LNCaP clone FGC (cell line): ENCODE measurements at regions not wholly inside any gene's neighbourhood (a gene's known extent, or its start where the extent isn't known, plus 50 kb on each side); places are given as distances from the start of the nearest gene placed in this dataset.

Source experiments
- DNase-seq: peaks from one replicate; pipeline ENCODE4 v3.0.0-alpha.2; 2011; ENCODE audit warnings: low read depth
- H3K4me3 ChIP-seq: 2 replicates; pipeline ENCODE4 v1.5.1; 2011; ENCODE audit warnings: mild to moderate bottlenecking, low read depth, low read length, control low read depth
- TF ChIP-seq, protein P1 (sequence below): IDR thresholded peaks from 2 replicates; pipeline ENCODE4 v1.5.1; 2012; ENCODE audit warnings: mild to moderate bottlenecking; ENCODE audit not compliant: control insufficient read depth, insufficient read depth; ENCODE audit errors: extremely low read depth

DNA sequence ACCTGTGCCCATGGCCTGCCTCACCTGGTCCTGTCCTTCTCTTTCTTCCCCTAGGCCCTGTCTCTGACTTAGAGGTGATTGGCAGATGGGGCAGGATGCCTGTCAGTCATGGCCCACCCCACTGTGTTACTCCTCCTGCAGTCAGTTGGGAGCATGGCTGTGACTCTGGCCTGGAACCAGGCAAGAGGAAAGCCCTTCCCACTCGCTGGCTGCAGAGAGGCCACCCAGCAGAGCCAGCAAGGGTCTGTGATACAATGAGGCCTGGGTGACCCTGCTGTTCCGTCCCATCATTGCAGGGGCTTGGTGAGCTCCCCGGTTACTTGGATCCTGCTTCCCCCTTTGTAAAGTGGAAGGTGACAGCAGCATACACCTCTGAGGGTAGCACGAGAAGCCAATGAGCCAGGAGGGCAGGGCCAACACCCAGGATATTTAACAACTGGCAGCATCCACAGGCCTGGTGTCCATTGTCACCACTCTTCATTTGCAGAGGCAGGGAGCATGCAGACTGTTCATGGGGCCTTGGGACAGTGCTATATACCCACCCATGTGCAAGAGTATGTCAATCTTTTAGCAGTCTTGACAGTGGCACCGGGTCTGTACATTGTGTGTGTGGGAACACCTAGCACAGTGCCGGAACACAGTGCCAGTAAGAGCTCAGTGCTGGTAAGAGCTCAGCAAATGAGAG, 191.0 kb upstream of the C1orf174 start:
- TF ChIP-seq, protein P1, sequence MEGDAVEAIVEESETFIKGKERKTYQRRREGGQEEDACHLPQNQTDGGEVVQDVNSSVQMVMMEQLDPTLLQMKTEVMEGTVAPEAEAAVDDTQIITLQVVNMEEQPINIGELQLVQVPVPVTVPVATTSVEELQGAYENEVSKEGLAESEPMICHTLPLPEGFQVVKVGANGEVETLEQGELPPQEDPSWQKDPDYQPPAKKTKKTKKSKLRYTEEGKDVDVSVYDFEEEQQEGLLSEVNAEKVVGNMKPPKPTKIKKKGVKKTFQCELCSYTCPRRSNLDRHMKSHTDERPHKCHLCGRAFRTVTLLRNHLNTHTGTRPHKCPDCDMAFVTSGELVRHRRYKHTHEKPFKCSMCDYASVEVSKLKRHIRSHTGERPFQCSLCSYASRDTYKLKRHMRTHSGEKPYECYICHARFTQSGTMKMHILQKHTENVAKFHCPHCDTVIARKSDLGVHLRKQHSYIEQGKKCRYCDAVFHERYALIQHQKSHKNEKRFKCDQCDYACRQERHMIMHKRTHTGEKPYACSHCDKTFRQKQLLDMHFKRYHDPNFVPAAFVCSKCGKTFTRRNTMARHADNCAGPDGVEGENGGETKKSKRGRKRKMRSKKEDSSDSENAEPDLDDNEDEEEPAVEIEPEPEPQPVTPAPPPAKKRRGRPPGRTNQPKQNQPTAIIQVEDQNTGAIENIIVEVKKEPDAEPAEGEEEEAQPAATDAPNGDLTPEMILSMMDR, result no peak
- DNase-seq, result no peak
- H3K4me3 ChIP-seq, result no peak overlapping the region

DNA sequence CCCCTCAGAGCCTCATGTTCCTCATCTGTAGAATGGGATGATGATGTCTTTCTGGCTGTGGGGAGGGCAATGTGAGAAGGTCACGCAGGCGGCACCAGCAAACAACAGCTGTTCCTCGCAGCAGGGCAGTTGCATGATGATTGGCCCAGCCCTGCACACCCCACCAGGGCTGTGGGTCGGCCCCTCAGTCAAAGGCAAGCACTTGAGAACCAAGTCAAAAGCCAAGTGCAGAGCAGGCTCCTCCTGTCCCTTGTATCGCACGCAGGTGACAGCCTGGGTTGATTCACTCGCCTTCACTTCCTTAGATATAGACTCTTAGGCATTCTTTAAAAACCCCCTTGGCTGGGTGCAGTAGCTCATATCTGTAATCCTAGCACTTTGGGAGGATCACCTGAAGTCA, 191.9 kb upstream of the C1orf174 start:
- H3K4me3 ChIP-seq, result no peak overlapping the region
- no peak for DNase-seq
- TF ChIP-seq, protein P1, result no peak

DNA sequence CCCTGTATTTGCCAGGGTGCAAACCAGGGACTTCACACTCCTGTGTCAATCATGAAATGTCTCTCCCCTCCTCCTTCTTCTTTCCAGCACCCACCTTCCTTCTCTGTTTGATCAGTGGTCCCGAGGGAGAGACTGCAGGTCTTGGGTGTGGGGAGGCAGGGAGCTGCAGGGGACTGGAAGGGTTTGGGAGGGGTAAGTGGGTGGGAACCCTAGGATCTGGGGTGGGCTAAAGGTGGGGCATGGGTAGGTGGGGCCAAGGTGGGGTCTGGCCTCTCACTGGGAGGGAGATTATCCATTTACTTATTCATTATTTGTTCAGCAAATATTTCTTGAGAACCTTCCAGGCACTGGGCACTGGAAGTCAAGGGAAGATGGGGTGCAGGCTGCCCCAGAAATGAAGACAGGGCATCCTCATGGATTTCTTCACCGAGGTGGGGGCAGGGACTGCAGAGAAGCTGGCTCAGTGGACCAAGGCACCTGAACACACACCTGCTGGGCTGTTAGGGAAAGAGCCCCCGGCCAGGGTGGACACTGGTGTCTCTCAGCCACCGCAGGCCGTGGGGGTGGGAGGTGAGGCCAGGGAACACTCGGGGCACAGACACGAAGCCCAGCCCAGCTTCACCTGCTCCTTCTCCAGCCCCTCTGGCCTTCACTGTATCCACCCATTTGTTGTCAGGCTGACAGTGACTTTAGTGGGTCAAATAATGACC, 193.9 kb upstream of the C1orf174 start:
- DNase-seq, result no peak
- TF ChIP-seq, protein P1, result no peak
- no peak overlapping the region for H3K4me3 ChIP-seq

DNA sequence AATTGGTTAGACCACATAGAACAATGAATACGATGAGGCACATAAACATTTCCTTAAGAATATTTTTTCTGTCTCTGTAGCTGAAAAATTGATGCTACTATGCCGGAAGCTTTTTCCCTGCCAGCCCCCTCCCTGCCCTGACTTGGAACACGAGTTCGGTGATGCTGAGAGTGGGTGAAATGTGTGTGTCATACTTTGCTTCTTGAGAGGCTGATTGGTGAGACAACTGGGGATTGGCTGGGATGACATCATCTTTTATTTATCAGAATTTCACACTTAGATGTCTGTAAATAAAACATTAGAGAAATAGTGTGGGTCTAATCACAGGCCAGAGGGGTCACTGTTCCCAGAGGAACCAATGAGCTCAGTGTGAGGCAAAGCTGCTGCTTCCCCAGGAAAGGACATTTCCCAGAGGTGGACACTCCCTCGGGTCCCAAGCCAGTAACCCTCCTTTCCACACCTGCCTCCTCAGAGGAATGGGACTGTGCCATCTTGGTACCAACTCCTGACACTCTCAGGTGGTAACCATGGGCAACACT, 195.4 kb upstream of the C1orf174 start:
- DNase-seq, result no peak
- TF ChIP-seq, protein P1, result no peak
- no peak overlapping the region for H3K4me3 ChIP-seq

DNA sequence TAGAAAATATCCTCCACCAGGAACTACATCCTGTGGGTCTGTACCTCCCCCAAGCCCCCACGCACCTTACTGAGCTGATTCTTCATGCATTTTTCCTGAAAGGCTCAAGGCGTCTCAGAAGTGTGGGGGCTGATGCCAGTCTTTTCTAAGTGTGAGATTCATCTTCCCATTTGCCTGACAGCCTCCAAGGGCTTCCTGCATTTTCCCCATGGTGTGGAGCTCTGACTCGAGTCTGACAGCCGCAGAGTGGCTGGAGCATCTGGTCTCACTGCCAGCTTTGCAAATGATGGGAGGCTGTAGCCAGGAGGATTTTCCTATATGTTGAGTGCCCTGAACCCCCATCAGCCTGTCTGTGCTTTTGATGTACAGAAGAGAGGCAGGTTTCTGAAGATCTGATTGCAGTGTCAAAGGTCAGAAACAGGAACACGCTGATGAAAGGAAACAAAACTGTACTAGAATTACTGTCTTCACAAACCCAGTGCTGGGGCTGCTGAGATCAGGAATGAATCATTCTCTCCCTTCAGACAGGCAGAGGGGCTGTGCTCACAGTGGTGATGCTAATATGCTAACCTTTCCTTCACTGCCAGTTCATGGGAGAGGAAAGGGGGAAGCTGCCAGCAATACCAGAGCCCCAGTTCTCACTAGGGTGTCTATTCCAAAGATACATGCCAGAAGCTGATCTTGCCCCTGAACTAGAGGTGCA, 201.5 kb upstream of the C1orf174 start:
- TF ChIP-seq, protein P1, result no peak
- no peak for DNase-seq
- no peak overlapping the region for H3K4me3 ChIP-seq

DNA sequence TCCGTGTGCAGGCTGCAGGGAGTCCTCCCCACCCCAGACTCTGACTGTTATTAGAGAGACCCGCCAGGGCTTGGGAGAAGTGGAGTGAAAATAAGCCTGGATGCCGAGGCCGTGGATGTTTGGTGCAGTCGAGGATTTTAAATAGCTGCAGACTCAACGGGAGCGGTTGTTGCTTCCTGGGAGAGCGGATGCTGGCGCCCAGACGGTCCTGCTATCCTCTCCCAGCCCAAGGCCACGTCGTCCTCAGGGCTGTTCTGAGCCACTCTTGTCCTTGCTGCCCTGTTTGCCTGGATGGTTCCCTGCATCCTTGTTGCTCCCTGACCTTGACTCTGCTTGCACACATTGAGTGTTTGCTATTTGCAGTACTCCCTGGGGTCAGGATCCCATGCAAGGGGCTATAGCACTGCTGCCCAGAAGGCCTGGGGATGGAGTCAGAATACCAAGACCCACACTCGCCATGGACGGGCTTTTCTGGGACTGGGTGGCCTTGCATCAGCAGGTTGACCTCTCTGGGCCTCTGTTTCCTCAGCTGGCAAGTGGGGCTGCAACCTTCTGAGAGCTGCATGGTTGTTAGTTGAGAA, 205.3 kb upstream of the C1orf174 start:
- H3K4me3 ChIP-seq, result no peak overlapping the region
- TF ChIP-seq, protein P1, result no peak
- DNase-seq, result no peak
